Left kidney (tissue), 1 donor: ENCODE measurements at regions not wholly inside any gene's neighbourhood (a gene's known extent, or its start where the extent isn't known, plus 50 kb on each side); places are given as distances from the start of the nearest gene placed in this dataset.

Experiments
- DNase-seq: peaks from one replicate; pipeline ENCODE4 v3.0.0-alpha.2; 2013

GRCh38 chr11:29343465-29344333 is 673.1 kb downstream of the KCNA4 start:
- peak; percentile 10 for DNase-seq

DNA sequence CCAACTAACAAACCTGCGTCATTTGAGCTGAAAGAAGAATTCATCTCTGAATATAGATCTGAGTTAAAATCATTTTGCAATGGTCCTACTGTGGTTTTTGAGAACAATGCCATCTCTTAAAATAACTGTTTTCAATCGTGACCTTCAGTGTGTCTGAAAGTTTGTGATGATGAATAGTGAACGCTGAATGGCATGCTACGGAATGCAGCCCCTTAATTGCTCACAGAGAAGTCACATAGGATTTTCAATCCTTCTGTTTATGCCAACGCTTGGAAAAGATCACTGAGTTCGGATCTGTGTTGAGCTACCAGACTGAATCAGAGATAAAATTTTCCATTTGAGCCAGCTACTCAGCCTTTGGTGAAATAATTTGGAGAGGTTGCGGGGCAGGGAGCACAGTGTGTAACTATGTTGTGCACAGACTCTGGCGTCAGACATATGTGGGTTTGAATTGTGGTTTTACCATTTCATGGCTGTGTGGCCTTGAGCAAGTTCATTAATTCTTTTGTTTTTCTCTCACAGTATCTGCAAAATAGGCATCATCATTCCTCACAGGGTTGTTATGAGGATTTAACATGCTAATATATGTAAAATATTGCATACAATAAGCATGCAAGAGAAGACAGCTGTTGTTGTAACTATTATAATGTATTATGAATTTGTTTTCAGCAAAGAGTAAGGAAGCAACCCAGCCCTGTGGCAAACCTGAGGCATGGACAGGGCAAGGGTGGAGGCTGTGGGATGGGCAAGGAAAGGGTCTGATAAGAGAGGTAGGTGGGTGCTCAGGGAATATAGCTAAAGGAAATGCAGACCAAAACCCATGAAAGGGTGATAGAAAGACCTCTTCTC is 679.9 kb downstream of the KCNA4 start:
- DNase-seq: no peak

DNA sequence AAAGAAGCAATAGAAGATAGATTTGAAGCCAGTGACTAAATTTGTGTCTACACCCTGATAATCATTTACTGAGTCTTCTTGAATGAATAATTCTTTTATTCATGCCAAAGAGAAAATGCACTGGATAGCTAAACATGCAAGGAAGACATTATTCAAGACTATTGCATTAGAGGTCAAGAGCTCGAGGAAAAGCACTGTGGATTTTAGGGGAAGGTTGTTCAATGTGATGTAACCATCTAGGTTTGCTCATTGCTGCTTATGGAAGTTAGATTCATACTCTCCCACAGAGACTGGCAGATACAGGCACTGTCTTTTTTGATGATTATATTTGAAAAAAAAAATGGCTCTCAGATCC is 682.1 kb downstream of the KCNA4 start:
- no peak for DNase-seq

DNA sequence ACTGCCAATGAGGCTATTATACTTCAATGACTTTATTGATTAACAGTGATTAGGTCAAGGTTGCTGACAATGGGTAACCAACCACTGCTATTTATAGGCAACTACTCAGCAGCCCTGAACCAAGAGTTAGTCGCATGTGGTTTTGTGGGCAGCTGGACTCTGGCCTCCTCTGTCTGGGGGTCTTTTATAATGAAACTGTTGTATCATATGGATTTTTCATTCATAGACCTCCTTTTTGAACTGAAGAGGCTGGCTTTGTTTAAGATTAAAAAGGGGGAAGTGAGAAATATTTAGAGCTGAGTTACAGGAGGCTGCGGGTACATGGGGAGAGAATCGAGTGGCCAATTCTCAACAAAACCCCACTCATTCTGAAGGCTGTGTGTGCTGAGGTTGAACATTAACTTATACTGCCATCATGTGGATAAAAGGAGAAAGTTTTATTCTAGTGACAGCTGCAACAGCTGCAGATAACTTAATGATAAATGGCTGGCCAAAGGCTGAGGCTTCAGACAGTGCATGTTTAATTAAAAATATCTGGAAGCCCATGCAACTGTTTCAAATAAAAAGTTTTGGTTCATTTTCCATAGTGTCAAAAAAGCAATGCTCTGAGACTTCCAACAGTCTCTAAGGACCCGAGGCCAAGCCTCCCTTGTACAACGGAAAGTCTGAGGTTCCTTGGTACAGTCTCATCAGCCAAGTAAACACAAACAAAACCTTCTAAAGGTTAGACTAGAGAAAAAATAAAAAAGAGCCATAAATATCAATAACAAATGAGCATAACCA is 682.6 kb downstream of the KCNA4 start:
- DNase-seq: peak; percentile 41

DNA sequence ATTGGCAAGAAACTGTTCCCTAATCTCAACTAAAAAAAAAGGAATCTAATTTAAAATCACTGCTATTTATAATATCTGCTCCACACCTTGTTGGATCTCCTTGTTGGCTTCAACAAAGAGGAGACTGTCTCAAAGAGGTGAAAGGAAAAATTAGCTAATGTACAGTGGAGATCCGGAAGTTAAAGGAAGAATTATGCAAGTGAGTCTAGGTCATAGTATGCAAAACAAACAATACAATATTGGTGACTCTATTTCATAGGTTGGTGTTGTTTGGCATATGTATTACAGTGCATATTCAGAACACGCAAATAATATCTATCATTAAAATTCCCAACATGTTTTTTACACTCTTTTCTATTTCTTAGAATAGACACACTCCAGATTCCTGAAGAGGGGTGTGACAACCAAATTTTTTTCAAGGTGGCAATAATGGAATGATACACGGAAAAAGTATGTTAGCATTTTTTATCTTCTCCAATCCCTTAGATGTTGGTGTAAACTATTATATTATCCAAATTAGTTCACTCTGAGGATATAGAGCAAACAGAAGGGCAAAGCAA is 685.3 kb downstream of the KCNA4 start:
- DNase-seq: no peak

- peak; percentile 53 for DNase-seq
Measured at GRCh38 chr11:29328961-29329441, 687.8 kb downstream of the KCNA4 start.

DNA sequence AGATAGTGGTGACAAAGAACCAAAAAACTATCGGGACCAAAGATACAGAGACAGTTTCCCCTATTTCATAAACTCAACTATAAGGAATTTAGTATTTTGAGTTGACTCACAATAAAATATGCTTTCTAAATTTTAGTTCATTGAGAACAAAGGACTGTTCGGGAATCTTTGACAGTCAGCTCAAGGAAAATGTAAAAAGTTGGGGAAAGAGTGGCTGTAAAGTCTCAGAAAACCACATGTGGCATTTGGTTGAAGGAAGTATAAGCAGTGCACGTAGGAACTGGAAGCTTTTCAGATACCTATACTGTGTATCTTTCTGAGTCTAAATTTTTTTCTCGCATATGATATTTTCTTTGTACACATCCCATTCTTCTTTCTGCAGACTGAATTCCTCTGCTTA is 688.9 kb downstream of the KCNA4 start:
- no peak for DNase-seq

- DNase-seq: no peak
Measured at GRCh38 chr11:29326757-29327156, 690.1 kb downstream of the KCNA4 start.

GRCh38 chr11:29324328-29324727 is 692.5 kb downstream of the KCNA4 start:
- no peak for DNase-seq

GRCh38 chr11:29321293-29322132 is 695.3 kb downstream of the KCNA4 start:
- DNase-seq: no peak

DNA sequence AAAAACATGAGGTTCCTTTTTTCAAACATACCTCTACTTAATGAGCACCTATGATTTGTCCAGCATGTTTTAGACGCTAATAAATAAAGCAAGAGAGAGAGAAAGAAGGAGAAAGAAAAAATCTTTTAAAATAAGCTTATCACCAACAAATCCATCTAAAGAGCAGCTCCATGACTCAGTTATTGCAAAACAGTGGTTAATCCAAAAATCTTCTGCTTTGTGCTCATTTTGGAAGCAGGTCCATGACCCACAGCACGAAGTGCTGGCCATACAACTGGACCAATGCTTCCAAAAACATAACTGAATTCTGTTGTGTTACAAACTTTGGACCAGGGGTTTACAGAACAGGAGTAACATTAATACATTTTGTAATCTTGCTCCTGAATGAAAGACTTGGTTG is 696.6 kb downstream of the KCNA4 start:
- DNase-seq: no peak

DNA sequence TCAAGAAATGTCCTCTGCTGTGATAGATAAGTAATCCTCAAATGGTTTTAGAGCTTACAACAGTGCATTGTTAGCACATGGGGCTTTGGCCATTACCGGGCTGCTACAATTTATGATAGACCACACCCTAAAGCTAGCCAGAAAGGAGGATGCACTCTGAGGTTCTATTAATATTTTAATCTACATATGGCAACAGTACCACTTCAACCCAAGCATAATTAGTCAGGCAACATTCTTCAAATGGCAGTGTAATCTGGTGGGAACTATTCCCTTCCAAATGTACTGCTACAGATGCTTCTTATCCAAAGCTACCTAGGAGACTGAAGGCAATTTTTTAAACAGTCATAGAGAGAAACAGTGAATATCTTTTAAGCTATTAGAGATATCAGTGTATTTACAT is 697.6 kb downstream of the KCNA4 start:
- no peak for DNase-seq

- no peak for DNase-seq
Measured at GRCh38 chr11:29318134-29318845, 698.5 kb downstream of the KCNA4 start.

DNA sequence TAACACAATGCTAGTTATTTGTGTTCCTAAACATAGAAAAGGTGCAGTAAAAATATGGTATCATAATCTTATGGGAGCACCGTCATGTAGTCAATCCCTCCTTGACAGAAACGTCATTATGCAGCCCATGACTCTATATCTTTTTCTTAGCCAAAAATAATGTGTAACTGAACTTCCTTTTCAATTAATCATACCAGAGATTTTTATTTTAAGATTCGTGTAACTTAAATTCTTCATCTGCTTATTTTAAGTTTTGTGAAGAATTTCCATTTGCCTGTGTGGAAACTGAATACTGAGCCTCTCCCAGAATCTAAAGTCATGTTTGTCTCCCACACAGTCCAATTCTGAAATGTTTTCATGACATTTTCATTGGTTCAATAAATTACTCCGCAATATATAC is 699.1 kb downstream of the KCNA4 start:
- DNase-seq: no peak

- no peak for DNase-seq
Measured at GRCh38 chr11:29315275-29315674, 701.6 kb downstream of the KCNA4 start.

DNA sequence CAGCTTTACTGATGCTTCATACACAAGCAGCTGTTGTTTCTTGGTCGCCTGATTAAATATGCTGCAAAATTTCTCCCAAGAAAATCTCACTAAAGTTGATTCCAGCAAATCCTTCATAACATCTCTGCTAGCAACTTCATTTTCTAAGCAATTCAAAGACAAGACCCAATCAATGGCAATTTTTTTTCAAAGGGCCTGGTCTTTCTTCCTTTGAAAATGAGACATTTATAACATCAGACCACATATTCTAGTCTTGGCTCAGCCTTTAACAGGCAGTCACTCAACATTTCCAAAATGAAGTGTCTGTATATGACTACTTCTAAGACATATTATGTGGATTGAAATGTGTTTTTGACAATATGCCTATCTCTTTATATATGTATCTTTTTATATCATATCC is 702.6 kb downstream of the KCNA4 start:
- DNase-seq: no peak

DNA sequence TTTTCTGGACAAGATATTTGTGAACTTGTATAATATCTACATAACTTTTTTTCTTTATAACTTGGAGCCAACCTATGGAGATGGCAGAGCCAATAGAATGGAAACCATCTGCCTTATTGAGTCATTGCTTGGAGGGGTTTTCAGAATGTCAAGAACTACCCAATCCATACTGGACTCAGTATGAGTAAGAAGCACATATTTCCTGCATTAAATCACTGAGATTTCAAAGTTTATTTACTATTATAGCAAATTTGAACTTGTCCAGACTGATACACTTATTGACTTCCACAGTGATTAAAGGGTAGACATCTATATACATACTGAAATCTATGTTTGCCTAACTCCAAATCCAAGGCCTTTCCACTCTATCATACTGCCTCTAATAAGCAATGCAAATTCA is 704.0 kb downstream of the KCNA4 start:
- no peak for DNase-seq

DNA sequence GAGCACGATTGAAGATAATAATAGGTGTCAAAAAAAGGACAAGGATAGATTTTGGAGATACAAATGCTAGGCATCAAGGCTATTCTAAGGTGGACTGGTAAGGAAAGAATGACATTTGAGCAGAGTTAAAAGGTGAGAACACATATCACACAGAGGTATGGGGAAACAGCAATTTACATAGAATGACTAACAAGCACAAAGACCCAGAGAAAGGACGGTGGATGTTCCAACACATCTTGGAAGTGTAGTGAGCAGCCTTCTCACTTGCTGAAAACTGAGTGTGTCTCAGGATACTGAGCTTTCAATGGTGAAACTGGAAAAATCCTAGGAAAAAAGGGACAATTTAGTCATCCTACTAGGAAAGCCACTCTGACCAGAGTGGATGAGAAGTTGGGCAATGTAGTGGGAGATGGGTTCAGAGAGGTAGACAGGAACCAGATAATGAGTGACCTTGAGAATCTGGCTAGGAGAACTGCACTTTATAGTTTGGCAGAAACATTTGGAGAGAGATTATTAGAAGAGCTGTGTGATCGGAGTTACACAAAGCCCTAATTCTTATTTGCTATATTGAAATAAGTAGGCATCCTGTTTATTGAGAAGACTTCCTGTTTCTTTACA is 706.0 kb downstream of the KCNA4 start:
- DNase-seq: no peak

GRCh38 chr11:29309992-29310391 is 706.8 kb downstream of the KCNA4 start:
- DNase-seq: no peak

DNA sequence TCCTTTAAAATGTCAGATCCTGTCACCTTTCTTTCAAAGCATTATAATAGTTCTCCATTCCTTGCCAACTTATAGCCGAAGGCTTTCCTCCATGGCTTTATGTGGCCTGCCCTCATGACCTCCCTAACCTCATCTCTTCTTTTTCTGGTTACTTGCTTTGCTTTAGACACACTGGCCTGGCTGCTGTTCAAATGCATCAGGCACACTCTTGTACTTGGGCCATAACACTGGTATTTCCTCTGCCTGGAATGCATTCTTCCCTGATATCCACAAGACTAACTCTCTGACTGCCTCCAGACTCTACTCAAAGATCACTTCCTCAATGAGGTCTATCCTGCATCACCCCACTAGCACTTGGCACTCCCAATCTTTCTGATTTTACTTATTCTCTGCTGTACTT is 710.3 kb downstream of the KCNA4 start:
- DNase-seq: no peak
